Lower lobe of right lung (tissue), 2 donors: ENCODE measurements at regions not wholly inside any gene's neighbourhood (a gene's known extent, or its start where the extent isn't known, plus 50 kb on each side); places are given as distances from the start of the nearest gene placed in this dataset.
A peak's percentile ranks its signal among the peaks of the same experiment; 100 is the strongest.

Source experiments
- ATAC-seq, 2 donors: fragments of 200-7000 bp; cut with Tn5 transposase; one replicate each; pipeline ENCODE4 v1.9.1; 2020 to 2022; ENCODE audit warnings: mild to moderate bottlenecking in 2 of 2, moderate library complexity in 2 of 2
- DNase-seq: peaks from one replicate; pipeline ENCODE4 v3.0.0-alpha.2; 2020
- H3K27ac ChIP-seq: fragments of 200-600 bp; one replicate; pipeline ENCODE4 v1.8.0; 2022
- H3K27me3 ChIP-seq: fragments of 200-600 bp; one replicate; pipeline ENCODE4 v1.8.0; 2022; ENCODE audit warnings: low read depth
- H3K36me3 ChIP-seq: fragments of 200-600 bp; one replicate; pipeline ENCODE4 v1.8.0; 2022; ENCODE audit warnings: mild to moderate bottlenecking
- H3K4me1 ChIP-seq: fragments of 200-600 bp; one replicate; pipeline ENCODE4 v1.8.0; 2022
- H3K4me3 ChIP-seq: fragments of 200-600 bp; one replicate; pipeline ENCODE4 v1.8.0; 2022; ENCODE audit warnings: mild to moderate bottlenecking
- H3K9me3 ChIP-seq: fragments of 200-600 bp; one replicate; pipeline ENCODE4 v1.8.0; 2022
- intact Hi-C: fragments of 100-400 bp; cut with DNase I; formaldehyde crosslinking; loops from one replicate; pipeline ENCODE4 v1.11.0; 2022
- TF ChIP-seq, protein P1 (sequence below): fragments of 200-600 bp; IDR thresholded peaks from one replicate; pipeline ENCODE4 v1.8.0; 2022; ENCODE audit warnings: antibody characterized with exemption, mild to moderate bottlenecking
- donor health status: DM: no; HTN: yes; CAD: no; lungs with severe emphysema.

DNA sequence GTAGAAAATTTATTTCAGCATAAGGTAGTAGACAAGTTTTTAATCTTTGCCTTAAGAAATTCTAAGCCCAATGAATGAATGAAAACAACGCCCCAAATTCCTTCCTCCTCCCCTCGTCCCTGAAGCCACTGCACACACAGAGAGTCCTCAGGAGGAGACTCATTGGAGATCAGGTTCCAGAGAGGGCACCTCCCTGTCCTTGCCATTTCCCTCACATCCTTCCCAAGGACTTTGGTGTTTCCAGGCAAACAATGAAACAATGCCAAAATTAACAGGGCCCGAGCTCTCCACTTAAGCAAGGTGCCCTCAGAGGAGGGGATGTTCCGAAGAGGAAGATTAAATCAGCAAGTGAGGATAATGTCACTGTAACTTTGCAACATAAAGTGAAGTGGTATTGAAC lies 240.7 kb downstream of the DCDC2C start:
- H3K27me3 ChIP-seq: no peaks in the 10 kb centered on the region
- no peak overlapping the region for H3K27ac ChIP-seq
- intact Hi-C loops: no loop called here
- no peaks in the 10 kb centered on the region for H3K4me1 ChIP-seq
- TF ChIP-seq, protein P1, sequence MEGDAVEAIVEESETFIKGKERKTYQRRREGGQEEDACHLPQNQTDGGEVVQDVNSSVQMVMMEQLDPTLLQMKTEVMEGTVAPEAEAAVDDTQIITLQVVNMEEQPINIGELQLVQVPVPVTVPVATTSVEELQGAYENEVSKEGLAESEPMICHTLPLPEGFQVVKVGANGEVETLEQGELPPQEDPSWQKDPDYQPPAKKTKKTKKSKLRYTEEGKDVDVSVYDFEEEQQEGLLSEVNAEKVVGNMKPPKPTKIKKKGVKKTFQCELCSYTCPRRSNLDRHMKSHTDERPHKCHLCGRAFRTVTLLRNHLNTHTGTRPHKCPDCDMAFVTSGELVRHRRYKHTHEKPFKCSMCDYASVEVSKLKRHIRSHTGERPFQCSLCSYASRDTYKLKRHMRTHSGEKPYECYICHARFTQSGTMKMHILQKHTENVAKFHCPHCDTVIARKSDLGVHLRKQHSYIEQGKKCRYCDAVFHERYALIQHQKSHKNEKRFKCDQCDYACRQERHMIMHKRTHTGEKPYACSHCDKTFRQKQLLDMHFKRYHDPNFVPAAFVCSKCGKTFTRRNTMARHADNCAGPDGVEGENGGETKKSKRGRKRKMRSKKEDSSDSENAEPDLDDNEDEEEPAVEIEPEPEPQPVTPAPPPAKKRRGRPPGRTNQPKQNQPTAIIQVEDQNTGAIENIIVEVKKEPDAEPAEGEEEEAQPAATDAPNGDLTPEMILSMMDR: no peak
- H3K9me3 ChIP-seq: no peaks in the 10 kb centered on the region
- H3K36me3 ChIP-seq: no peaks in the 10 kb centered on the region
- ATAC-seq (no peak), DNase-seq (no peak)
- H3K4me3 ChIP-seq: no peak overlapping the region

DNA sequence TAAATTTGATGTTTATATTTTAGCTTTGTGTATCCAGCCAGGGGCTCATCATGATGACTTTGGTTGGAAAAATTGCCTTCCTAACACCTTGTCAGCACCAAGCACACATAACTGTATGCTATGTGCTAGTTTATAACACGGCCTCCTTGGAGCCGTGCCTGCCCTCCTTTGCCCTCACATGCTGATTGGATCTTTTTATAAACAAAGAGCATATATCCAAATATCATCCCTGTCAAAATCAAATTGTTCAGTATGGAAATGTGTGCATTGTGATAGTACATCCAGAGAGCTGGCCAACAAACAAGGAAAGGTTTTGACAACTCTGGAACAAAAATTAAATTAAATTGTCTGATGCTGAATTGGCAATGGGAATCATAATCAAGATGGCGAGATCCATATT lies 241.5 kb downstream of the DCDC2C start:
- Histone ChIP-seq H3K36me3 (no peaks in the 10 kb centered on the region), H3K27ac (no peak overlapping the region), H3K4me1 (no peaks in the 10 kb centered on the region), H3K9me3 (no peaks in the 10 kb centered on the region), H3K27me3 (no peaks in the 10 kb centered on the region), H3K4me3 (no peak overlapping the region)
- TF ChIP-seq, protein P1: no peak
- DNase-seq (no peak), ATAC-seq (no peak)
- intact Hi-C loops: no loop called here

DNA sequence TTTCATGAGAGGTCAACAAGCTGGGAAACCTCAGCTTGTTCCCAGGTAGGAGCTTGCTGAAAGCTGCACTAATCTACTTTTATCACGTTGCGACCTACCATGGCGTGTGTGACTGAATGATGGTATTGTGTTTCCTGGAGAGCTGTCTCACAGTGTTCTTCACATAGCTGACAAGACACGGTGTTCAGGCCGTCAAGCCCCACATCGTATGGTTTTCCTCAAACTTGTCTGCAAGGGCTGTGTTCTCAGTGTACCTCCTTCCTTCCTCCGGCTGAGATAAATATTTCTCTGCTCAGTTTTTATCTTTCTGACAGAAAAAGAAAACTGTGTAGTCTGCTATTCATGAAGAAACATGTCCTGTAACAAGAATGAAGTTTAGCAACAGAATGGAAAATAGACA lies 244.8 kb downstream of the DCDC2C start:
- Histone ChIP-seq H3K27ac (no peak overlapping the region), H3K4me1 (no peaks in the 10 kb centered on the region), H3K27me3 (no peaks in the 10 kb centered on the region), H3K9me3 (no peaks in the 10 kb centered on the region), H3K4me3 (no peak overlapping the region), H3K36me3 (no peaks in the 10 kb centered on the region)
- no peak for DNase-seq
- intact Hi-C loops: no loop called here
- no peak for ATAC-seq
- TF ChIP-seq, protein P1: no peak

DNA sequence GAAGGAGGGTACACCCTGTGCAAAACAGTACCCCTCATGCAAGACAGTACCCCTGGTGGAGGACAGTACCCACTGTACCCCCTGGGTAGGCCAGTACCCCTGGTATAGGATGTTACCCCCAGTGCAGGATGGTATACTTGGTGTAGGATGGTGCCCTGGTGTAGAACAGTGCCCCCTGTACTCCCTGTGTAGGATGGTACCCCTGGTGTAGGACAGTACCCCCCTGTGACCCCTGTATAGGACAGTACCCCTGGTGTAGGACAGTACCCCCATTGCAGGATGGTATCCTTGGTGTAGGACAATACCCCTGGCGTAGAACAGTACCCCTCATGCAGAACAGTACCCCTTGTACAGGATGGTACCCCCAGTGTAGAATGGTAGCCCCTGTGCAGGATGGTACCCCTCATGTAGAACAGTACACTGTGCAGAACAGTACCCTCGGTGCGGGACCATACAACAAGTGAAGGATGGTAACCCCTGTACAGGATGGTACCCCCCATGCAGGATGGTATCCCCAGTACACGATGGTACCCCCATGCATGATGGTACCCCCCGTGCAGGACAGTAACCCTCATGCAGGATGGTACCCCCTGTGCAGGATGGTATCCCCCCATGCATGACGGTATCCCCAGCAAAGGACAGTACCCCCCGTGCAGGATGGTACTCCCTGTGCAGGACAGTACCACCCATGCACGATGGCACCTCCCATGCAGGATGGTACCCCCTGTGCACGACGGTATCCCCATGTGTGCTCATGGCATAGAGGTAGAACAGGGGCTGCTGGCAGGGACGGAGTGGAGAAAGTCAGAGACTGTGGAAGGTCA lies 248.0 kb downstream of the DCDC2C start:
- no peaks in the 10 kb centered on the region for H3K27me3 ChIP-seq
- H3K9me3 ChIP-seq: no peaks in the 10 kb centered on the region
- H3K4me1 ChIP-seq: no peaks in the 10 kb centered on the region
- intact Hi-C loops: no loop called here
- H3K36me3 ChIP-seq: no peaks in the 10 kb centered on the region
- TF ChIP-seq, protein P1: no peak
- DNase-seq (no peak), ATAC-seq (peak in 1 of 2 donors; percentile 43)
- no peak overlapping the region for H3K27ac ChIP-seq
- H3K4me3 ChIP-seq: no peak overlapping the region

DNA sequence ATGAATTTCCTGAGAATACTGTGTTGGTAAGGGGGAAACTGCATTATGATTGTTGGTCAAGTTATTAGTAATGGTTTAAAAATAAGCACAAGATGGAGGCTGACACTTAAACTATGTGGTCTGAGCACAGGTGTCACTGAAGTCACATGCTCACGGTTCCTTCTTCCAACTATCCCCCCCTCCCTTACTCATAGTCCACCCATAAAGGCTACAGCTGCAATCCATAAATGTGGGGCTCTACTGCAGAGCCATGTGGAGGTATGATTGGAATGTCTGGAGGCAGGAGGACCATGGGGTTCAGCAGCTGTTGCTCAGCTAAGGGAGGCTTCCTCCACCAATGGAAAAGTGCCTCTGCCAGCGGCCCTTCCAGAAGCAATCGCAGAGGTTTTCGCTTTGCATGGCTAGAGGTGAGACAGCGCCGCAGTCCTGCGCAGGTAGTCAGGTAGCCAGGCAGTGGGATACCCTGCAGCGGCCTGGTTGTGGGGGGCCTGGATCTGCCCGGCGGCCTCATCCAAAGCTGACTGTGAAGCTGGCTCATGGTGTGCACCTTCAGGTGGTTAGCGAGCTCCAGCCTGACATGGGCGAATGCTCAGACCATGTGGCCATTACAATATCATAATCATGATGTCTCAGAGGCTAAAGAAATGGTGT lies 249.6 kb downstream of the DCDC2C start:
- no peaks in the 10 kb centered on the region for H3K4me1 ChIP-seq
- H3K9me3 ChIP-seq: no peaks in the 10 kb centered on the region
- ATAC-seq: no peak
- H3K4me3 ChIP-seq: no peak overlapping the region
- intact Hi-C loops: no loop called here
- H3K36me3 ChIP-seq: no peaks in the 10 kb centered on the region
- H3K27ac ChIP-seq: no peak overlapping the region
- DNase-seq: no peak
- TF ChIP-seq, protein P1: no peak
- H3K27me3 ChIP-seq: no peaks in the 10 kb centered on the region
